Tongue (tissue), 1 donor: ENCODE measurements at regions not wholly inside any gene's neighbourhood (a gene's known extent, or its start where the extent isn't known, plus 50 kb on each side); places are given as distances from the start of the nearest gene placed in this dataset.
"Not testable (repeated sequence)": the region's sequence is repeated elsewhere in the genome, so short reads cannot be mapped to it uniquely, and the experiment has no call there.

ENCODE experiments used
- DNase-seq: peaks from one replicate; pipeline ENCODE4 v3.0.0-alpha.2; 2015

DNA sequence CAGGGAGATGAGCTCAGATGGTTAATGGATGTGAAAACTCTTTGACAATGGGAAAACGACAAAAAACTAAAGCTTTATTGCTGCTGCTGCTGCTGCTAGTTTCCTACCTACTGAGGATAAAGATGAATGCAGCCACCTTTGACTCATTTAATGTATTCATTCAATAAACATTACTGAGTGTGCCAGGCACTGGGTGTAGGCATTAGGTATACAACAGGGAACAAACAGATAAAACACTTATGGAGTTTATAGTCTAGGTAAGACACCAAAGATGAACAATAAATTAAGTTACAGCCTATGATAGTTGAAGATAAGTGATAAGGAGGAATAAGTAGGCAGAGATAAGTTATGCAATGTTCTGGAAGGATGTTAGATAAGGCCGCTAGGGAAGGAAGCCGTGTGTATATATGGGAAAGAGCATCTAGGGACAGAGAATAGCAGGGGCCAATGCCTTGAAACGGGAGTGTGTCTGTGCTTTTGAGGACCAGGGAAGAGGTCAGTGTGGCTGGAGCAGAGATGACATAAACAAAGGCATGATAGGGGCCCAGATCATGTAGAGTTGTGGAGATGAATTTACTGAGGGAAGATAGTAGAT, 477.6 kb downstream of the NTRK2 start:
- no peak for DNase-seq

DNA sequence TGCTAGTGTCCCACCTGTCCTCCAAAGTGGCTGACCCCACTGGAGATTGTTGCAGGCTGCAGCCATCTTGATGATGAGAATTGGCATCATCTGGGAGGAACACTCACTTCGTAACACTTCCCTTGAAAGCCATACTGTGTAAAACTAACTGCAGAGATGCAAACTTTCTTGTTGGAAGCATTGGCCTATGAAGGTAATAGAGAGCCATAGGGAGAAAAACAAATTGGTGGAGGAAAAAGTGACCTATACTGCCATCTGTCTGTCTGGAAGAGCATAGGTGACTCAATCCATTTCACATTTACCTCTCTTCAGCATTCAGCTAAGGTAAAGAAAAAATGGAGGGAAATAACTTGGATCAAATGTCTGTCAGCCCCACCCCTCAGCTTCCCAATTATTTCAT, 473.4 kb downstream of the NTRK2 start:
- peak; percentile 32 for DNase-seq

GRCh38 chr9:85142496-85142911, 473.0 kb downstream of the NTRK2 start:
- DNase-seq: peak; percentile 85

DNA sequence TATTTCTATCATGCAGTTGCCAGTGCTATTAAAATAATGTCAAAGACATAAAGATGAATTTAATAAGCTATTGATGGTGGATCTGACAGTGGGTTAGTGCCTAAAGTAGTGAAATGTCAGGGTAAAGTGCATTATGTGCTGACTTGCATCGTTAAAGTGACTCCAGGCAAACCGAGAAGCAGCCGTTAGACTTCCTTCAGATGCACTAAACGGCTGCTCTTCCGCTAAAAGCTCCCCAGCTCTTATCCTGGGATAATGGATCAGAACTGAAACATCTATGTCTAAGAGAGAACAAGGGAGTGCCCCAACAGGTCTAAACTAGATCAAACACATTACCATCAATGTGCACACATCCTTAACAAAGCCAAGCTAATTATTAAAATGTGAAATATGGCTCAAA, 468.2 kb downstream of the NTRK2 start:
- DNase-seq: no peak

DNA sequence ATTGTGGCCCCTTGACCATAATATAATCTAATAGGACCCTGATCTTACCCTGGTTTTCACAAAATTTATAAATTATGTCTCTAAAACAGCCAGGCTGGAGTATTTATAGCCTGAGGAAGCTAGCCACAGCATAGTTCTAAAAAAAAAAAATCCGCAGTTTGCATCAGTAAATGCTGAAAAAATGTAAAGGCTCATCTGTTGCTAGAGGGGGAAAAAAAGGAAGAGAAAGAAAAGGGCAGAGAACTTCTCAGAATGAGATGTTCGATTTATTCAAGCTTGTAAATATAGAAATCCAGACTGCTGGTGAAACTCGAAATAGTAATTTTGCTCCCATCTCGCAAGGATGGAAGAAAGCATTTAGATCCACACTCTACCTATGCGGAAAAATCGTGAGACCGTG, 467.5 kb downstream of the NTRK2 start:
- no peak for DNase-seq

DNA sequence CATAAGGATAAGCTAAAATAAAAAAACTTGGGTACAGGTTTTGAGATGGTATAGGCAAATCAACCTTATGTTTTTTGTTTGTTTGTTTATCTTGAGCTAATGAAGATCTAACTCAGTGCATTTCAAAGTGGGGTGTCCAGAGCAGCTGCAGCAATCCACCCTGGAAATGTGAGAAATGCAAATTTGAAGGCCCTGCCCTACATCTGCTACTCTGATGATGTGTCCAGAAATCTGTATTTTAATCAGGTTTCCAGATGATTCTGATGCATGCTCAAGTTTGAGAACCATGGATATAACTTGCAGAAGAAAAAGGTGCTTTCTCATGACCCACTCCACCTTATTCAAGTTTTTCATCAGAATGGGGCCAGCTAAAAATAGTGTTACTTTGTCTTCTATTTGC, 467.0 kb downstream of the NTRK2 start:
- no peak for DNase-seq

GRCh38 chr9:85130764-85131163, 461.2 kb downstream of the NTRK2 start:
- no peak for DNase-seq

- DNase-seq: no peak
Observed at GRCh38 chr9:85130260-85130659, 460.7 kb downstream of the NTRK2 start.

GRCh38 chr9:85129514-85129913, 460.0 kb downstream of the NTRK2 start:
- no peak for DNase-seq

DNA sequence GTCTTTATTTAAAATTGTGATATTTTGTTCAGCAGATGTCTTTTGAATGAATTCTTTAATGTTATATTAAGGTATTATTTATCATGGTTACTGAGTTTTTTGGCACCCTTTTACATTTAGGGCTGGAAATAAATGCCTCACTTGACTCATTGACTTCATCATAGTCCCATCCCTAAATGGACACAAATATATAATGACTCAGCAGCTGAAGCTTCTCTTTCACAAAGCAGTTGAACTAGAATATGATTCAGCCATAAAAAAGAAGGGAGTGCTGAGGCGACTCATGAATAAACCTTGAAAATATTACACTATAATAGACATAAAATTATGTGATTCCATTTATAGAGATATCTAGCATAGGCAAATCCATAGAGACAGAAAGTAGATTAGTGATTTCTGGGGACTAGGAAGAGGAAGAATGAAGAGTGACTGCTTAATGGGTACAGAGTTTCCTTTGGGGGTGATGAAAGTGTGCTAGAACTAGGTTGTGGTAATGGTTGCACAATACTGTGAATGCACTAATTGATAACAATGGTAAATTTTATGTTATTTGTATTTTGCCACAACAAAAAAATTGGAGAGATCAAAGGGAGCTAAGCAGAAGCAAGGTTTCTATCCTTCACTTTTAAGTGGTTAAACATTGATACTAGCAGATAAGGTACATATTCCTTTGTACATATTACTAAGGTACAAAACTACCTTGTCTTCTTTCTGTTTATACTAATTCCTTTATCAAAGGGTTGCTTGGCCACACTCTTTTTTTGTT, 449.6 kb downstream of the NTRK2 start:
- no peak for DNase-seq

DNA sequence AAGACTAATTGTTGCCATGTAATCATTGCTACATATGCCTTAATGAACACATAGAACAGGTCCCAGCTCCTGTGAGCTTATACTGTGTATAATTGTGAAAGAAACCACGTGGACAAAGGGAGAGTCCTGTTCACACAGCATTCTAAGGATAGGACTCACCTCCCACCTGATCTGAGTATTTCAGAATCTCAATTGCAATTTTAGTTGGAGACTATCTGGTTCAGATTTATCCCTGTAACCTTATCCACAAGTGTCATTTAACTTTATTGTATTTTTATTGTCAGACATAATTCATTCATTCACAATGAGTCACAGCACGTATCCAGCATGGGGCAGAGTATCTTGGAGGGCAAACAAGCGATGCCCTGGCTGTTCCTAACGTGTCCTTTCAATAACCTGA, 448.3 kb downstream of the NTRK2 start:
- DNase-seq: no peak

DNA sequence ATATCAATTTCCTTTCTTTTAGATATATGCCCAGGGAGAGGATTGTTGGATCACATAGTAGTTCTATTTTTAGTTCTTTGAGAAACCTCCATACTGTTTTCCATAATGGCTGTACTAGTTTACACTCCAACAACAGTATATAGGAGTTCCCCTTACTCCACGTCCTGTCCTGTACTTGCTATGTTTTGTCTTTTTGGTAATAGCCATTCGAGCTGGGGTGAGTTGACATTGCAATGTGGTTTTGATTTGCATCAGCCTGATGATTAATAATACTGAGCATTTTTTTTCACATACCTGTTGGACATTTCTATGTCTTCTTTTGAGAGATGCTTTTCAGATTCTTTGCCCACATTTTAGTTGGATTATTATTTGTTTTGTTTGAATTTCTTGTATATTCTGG, 445.9 kb downstream of the NTRK2 start:
- no peak for DNase-seq

- DNase-seq: no peak
Observed at GRCh38 chr9:85114799-85115198, 445.3 kb downstream of the NTRK2 start.

DNA sequence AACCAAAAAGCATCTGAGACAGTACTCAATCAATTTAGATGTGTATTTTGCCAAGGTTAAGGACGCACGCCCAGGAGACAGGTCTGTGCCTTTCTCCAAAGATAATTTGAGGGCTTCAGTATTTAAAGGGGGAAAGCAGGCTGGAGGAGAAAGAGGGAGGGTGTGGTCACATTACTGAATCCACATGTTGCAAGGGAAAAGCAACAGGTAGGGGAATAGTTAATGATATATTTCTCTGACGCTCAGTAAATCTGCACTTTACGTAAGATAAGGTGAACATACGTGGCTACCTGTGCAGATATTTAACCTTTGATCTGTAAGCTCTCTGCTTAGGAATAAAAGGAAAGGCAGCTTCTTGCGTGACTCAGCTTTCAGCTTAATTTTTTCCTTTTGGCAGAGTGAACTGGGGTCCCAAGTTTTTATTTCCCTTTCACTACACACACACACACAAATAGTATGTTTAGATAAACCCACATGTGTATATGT, 443.4 kb downstream of the NTRK2 start:
- no peak for DNase-seq

DNA sequence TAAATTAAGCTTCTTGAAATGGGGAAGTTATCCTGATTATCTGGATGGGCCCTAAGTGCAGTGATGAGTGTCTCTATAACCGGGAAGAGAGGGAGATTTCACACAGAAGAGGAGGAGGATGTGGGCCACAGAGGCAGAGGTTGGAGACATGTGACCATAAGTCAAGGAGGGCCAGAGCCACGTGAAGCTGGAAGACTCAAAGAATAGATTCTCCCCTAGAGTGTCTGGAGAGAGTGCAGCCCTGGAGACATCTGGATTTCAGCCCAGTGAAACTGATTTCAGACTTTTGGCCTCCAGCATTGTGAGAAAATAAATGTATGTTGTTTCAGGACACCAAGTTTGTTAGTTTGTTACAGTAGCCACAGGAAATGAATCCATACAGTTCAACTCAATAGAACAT, 442.9 kb downstream of the NTRK2 start:
- no peak for DNase-seq

DNA sequence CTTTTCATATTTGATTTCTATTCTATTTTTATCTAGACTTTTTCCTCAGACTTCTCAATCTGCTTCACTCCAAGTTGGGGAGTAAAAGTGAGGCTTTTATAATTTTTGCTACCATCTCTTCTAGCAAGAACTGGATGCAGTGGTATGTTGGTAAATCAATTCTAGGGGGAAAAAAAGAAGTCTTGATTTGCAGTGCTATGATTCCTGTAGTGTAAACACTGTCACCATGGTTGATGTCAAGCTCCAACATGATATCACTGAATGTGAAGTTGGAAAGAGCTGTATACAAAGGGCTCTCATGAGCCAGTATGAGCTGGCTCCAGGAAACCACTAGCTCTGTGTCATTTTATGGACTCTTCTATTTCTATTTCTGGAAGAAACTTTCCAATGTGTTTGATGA, 439.2 kb downstream of the NTRK2 start:
- DNase-seq: no peak

GRCh38 chr9:85108229-85108628, 438.7 kb downstream of the NTRK2 start:
- DNase-seq: no peak

GRCh38 chr9:85089188-85089969, 419.9 kb downstream of the NTRK2 start:
- DNase-seq: peak; percentile 3

DNA sequence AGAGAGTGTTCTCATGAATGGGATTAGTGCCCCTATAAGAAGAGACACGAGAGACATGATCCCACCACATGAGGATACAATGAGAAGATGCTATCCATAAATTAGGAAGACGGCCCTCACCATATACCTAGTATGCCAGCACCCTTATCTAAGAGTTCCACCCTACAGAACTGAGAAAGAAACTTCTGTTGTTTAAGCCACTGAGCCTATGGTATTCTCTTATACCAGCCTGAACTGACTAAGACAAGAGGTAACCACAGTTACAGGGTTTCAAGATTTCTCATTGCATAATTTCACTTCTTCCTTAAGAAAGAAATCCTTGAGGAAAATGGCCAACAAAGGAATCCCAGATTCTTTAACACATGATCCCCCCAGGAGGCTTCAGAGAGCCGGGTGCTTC, 412.4 kb downstream of the NTRK2 start:
- no peak for DNase-seq

GRCh38 chr9:85079349-85079748, 409.8 kb downstream of the NTRK2 start:
- no peak for DNase-seq

DNA sequence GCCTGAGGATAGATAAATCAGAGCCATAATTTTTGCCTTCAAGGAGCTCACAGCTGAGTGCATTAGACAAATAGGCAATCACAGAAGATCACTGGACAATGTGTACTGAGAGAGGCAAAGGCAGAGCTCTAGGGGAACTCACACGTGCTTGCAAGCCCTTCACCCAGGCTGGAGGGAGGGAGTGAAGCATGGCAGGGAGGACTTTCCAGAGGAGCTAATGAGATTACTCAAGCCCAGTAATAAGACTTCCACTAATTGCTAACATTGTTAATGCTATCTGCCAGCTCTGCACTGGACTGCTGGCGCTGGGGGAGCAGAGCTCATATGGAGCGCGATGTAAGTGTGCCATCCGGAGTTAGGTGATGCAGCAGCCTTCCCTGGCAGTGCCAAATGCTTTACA, 408.4 kb downstream of the NTRK2 start:
- peak; percentile 8 for DNase-seq

- not testable (repeated sequence) for DNase-seq
Observed at GRCh38 chr9:85077146-85077545, 407.6 kb downstream of the NTRK2 start.
